Pancreas (tissue), 10 donors: ENCODE measurements at regions not wholly inside any gene's neighbourhood (a gene's known extent, or its start where the extent isn't known, plus 50 kb on each side); places are given as distances from the start of the nearest gene placed in this dataset.

Experiments used
- ATAC-seq, 4 donors: fragments of 200-7000 bp; cut with Tn5 transposase; one replicate each; pipeline versions ENCODE4 v1.8.0 to v1.9.1; 2020; ENCODE audit warnings: mild to moderate bottlenecking in 4 of 4, moderate library complexity in 4 of 4
- DNase-seq, 6 donors: peaks; one replicate each; pipeline ENCODE4 v3.0.0-alpha.2; 2020
- FAIRE-seq: peaks from 2 replicates; lab custom pipeline; 2012; peaks lifted over from hg19 to GRCh38; lab: Jason Lieb, UNC
- H3K27ac ChIP-seq, 4 donors: fragments of 200-600 bp; sonication (generic); 1 replicate in 3 of 4; 2 replicates in 1 of 4; pipeline versions ENCODE4 v1.5.0 to v1.8.0; 2020
- H3K27me3 ChIP-seq, 4 donors: fragments of 200-600 bp; one replicate each; pipeline ENCODE4 v1.8.0; 2021
- H3K36me3 ChIP-seq, 3 donors: fragments of 200-600 bp; sonication (generic) in 1 of 3; one replicate each; pipeline versions ENCODE4 v1.5.0 to v1.8.0; 2020 to 2021
- H3K4me1 ChIP-seq, 3 donors: fragments of 200-600 bp; one replicate each; pipeline ENCODE4 v1.8.0; 2021
- H3K4me3 ChIP-seq, 4 donors: fragments of 200-600 bp; sonication (generic) in 2 of 4; one replicate each; pipeline versions ENCODE4 v1.5.0 to v1.8.0; 2020 to 2021
- H3K9me3 ChIP-seq, 4 donors: fragments of 200-600 bp; one replicate each; pipeline ENCODE4 v1.8.0; 2021
- CTCF ChIP-seq, 4 donors: fragments of 200-600 bp; sonication (generic) in 3 of 4; IDR thresholded peaks; one replicate each; pipeline versions ENCODE4 v1.5.0 to v1.8.0; 2021; ENCODE audit warnings: antibody characterized with exemption in 4 of 4
- WGBS, 2 donors: extraction: QIAGEN DNeasy Blood & Tissue Kit; methylation state at CpG; one replicate each; pipeline ENCODE4 v1.1.7; 2013; 5-methylcytosine and 5-hydroxymethylcytosine counted together
- intact Hi-C, 3 donors: fragments of 100-400 bp; cut with DNase I; formaldehyde crosslinking; loops; one replicate each; pipeline versions ENCODE4 v1.11.1 to v1.14.2; 2022
- donor health status: healthy with polysubstance abuse.
- donor health status: DM: no; HTN: no; CAD: no; lungs with moderate emphysema.
- donor health status: DM: no; HTN: no; CAD: no.
- donor health status: control.
- donor health status: control.
- donor health status: Bipolar disorder and iron deficiency.
- donor health status: DM: yes; HTN: yes; CAD: no.
- donor health status: DM: no; HTN: no; CAD: no.
- donor health status: DM: no; HTN: no; CAD: no.
- donor health status: DM: yes; HTN: yes; CAD: no.

DNA sequence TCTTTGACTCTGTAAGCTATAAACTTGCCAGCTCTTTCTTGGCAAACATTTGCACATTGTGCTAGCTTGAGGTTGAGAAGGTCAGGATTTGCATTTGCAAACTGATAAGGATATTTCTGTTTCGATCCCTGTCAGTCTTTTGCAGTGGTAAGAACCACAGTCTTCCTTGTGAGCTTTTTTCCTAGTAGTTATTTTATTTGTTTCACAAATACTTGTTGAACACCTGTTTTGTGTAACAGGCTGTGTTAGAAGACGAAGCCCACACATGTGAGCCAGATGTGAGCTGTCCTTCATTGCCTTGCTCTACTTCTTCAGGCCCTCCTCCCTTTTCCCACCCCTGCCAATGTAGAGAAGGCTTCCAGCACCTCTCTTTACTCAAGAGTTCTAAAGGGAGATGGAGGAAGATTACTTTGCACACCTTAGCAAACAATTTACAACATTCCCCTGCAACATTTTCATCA lies 327.0 kb upstream of the KLF4 start:
- H3K9me3 ChIP-seq = no peaks in the 10 kb centered on the region
- no peak overlapping the region for H3K4me3 ChIP-seq
- H3K4me1 ChIP-seq = peaks cover 0 to 8% (median 4%) of the 10 kb centered on the region in 3 donors
- no peak overlapping the region for H3K27ac ChIP-seq
- peaks cover 0 to 7% (median 0%) of the 10 kb centered on the region in 4 donors for H3K27me3 ChIP-seq
- TF ChIP-seq CTCF (IDR thresholded peaks at IDR 0.05) = no peak
- peak; percentile 64 to 90 (median 76) for ATAC-seq
- 19 to 21% methylated on average over 2 of the region's 2 CpGs for WGBS, 2 donors
- no peak for DNase-seq
- no peaks in the 10 kb centered on the region for H3K36me3 ChIP-seq
- intact Hi-C loops = no loop called here
- no peak for FAIRE-seq

- ATAC-seq = no peak
- no peaks in the 10 kb centered on the region for H3K36me3 ChIP-seq
- no peak for FAIRE-seq
These were observed 326.4 kb upstream of the KLF4 start for GRCh38 chr9:107815782-107816560.

DNA sequence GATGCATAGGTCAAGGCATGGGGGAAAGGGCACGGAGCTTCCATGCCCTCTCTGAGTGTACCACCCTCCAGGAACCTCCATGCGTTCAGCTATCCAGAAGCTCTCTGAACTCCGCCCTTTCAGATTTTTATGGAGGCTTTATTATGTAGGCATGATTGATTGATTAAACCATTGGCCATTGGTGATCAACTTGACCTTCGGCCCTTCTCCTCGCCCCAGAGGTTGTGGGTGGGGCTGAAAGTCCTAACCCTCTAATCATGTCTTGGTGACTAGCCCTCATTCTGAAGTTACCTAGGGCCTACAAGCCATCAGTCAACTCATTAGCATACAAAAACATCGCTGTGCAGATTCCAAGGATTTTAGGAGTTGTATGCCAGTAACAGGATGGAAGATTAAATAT lies 323.7 kb upstream of the KLF4 start:
- ATAC-seq (no peak), FAIRE-seq (no peak), DNase-seq (no peak)
- intact Hi-C loops = no loop called here
- Histone ChIP-seq H3K36me3 (no peaks in the 10 kb centered on the region), H3K4me1 (peaks cover 0 to 8% (median 4%) of the 10 kb centered on the region in 3 donors), H3K27ac (no peak overlapping the region), H3K9me3 (no peaks in the 10 kb centered on the region), H3K4me3 (no peak overlapping the region), H3K27me3 (no peaks in the 10 kb centered on the region)
- WGBS, 2 donors = 91 to 98% methylated on average over 6 of the region's 6 CpGs
- TF ChIP-seq CTCF (IDR thresholded peaks at IDR 0.05) = no peak

More at GRCh38 chr9:107815782-107816560, 326.4 kb upstream of the KLF4 start:
- H3K27me3 ChIP-seq = peaks cover 0 to 6% (median 0%) of the 10 kb centered on the region in 4 donors
- no peak overlapping the region for H3K4me3 ChIP-seq
- intact Hi-C loops = no loop called here
- H3K9me3 ChIP-seq = no peaks in the 10 kb centered on the region
- peaks cover 0 to 8% (median 4%) of the 10 kb centered on the region in 3 donors for H3K4me1 ChIP-seq
- H3K27ac ChIP-seq = no peak overlapping the region
- no peak for TF ChIP-seq CTCF (IDR thresholded peaks at IDR 0.05)
- no peak for DNase-seq
- WGBS, 2 donors = 56 to 63% methylated on average over 6 of the region's 6 CpGs

DNA sequence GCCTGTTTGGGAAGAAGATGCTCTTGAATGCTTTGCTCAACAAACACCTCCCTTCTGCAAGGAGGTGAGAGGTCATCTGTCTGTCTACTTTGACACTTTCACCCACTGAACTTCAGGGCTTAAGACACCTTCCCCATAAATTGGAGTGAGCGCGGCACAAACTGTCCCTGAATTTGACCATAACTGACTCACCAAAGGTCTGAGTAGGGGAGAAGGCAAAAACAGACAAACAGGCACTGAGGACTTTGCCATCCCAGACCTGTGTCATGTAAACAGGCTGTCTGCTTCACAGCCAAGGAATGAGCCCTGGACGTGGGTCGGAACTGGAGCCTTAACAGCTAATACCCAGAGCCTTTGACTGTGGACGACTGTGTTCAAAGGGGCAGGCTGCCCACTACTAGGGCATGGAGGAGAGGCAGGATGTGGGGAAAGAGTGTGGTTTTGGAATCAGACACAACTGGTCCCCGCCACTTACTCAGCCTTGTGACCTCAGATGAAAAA lies 320.9 kb upstream of the KLF4 start:
- 67 to 81% methylated on average over 6 of the region's 6 CpGs for WGBS, 2 donors
- intact Hi-C loops = no loop called here
- Histone ChIP-seq H3K4me3 (no peak overlapping the region), H3K4me1 (no peaks in the 10 kb centered on the region), H3K27ac (no peak overlapping the region), H3K9me3 (no peaks in the 10 kb centered on the region), H3K27me3 (no peaks in the 10 kb centered on the region), H3K36me3 (no peaks in the 10 kb centered on the region)
- FAIRE-seq = no peak
- DNase-seq = no peak
- ATAC-seq = peak in 1 of 4 donors; percentile 26
- no peak for TF ChIP-seq CTCF (IDR thresholded peaks at IDR 0.05)
